ENCODE measurements at regions not wholly inside any gene's neighbourhood (a gene's known extent, or its start where the extent isn't known, plus 50 kb on each side); places are given as distances from the start of the nearest gene placed in this dataset.

GRCh38 chr3:189529889-189530471 lies 101.2 kb upstream of the TP63 start:
- Histone ChIP-seq H3K9ac (ENCODE audit: low read length in 3 of 3) (no peak overlapping the region), H3K4me3 (ENCODE audit: low read length in 3 of 3) (no peak overlapping the region), H3K27ac (ENCODE audit: low read depth in 2 of 2, low read length in 2 of 2) (no peak overlapping the region), H3K4me1 (ENCODE audit: control insufficient read depth in 2 of 3, insufficient read depth in 2 of 3, low read depth in 1 of 3, low read length in 3 of 3) (no peaks in the 10 kb centered on the region), H3K9me3 (ENCODE audit: control insufficient read depth in 2 of 3, insufficient read depth in 1 of 3, low read length in 3 of 3) (peaks cover 0 to 5% (median 0%) of the 10 kb centered on the region in 3 donors), H3K36me3 (ENCODE audit: control insufficient read depth in 2 of 3, insufficient read depth in 3 of 3, low read length in 3 of 3) (no peaks in the 10 kb centered on the region), H3K27me3 (ENCODE audit: control insufficient read depth, insufficient read depth, low read length) (no peaks in the 10 kb centered on the region)
- TF ChIP-seq CTCF (IDR thresholded peaks at IDR 0.05; ENCODE audit: borderline replicate concordance, extremely low read depth, insufficient read depth), result no peak
- DNase-seq, result no peak
- intact Hi-C loops (cut with DNase I), result no loop called here
- no peak for FAIRE-seq

GRCh38 chr3:189530822-189531221 lies 100.4 kb upstream of the TP63 start:
- no peak overlapping the region for H3K9ac ChIP-seq (ENCODE audit: low read length in 3 of 3)
- no peak overlapping the region for H3K27ac ChIP-seq (ENCODE audit: low read depth in 2 of 2, low read length in 2 of 2)
- no peaks in the 10 kb centered on the region for H3K27me3 ChIP-seq (ENCODE audit: control insufficient read depth, insufficient read depth, low read length)
- TF ChIP-seq CTCF (IDR thresholded peaks at IDR 0.05; ENCODE audit: borderline replicate concordance, extremely low read depth, insufficient read depth), result no peak
- FAIRE-seq, result no peak
- intact Hi-C loops (cut with DNase I), result no loop called here
- H3K4me1 ChIP-seq (ENCODE audit: control insufficient read depth in 2 of 3, insufficient read depth in 2 of 3, low read depth in 1 of 3, low read length in 3 of 3), result no peaks in the 10 kb centered on the region
- no peak for DNase-seq
- peaks cover 0 to 5% (median 0%) of the 10 kb centered on the region in 3 donors for H3K9me3 ChIP-seq (ENCODE audit: control insufficient read depth in 2 of 3, insufficient read depth in 1 of 3, low read length in 3 of 3)
- no peaks in the 10 kb centered on the region for H3K36me3 ChIP-seq (ENCODE audit: control insufficient read depth in 2 of 3, insufficient read depth in 3 of 3, low read length in 3 of 3)
- H3K4me3 ChIP-seq (ENCODE audit: low read length in 3 of 3), result no peak overlapping the region

- Histone ChIP-seq H3K27ac (ENCODE audit: low read depth in 2 of 2, low read length in 2 of 2) (no peak overlapping the region), H3K4me3 (ENCODE audit: low read length in 3 of 3) (no peak overlapping the region), H3K36me3 (ENCODE audit: control insufficient read depth in 2 of 3, insufficient read depth in 3 of 3, low read length in 3 of 3) (no peaks in the 10 kb centered on the region), H3K27me3 (ENCODE audit: control insufficient read depth, insufficient read depth, low read length) (no peaks in the 10 kb centered on the region), H3K4me1 (ENCODE audit: control insufficient read depth in 2 of 3, insufficient read depth in 2 of 3, low read depth in 1 of 3, low read length in 3 of 3) (no peaks in the 10 kb centered on the region), H3K9ac (ENCODE audit: low read length in 3 of 3) (no peak overlapping the region), H3K9me3 (ENCODE audit: control insufficient read depth in 2 of 3, insufficient read depth in 1 of 3, low read length in 3 of 3) (peaks cover 0 to 2% (median 0%) of the 10 kb centered on the region in 3 donors)
- FAIRE-seq (no peak), DNase-seq (no peak)
- TF ChIP-seq CTCF (IDR thresholded peaks at IDR 0.05; ENCODE audit: borderline replicate concordance, extremely low read depth, insufficient read depth), result no peak
- intact Hi-C loops (cut with DNase I), result no loop called here
Observed at GRCh38 chr3:189531271-189531670, 99.9 kb upstream of the TP63 start.

GRCh38 chr3:189534531-189534930 lies 96.7 kb upstream of the TP63 start:
- Histone ChIP-seq H3K9me3 (ENCODE audit: control insufficient read depth in 2 of 3, insufficient read depth in 1 of 3, low read length in 3 of 3) (no peaks in the 10 kb centered on the region), H3K9ac (ENCODE audit: low read length in 3 of 3) (no peak overlapping the region), H3K27ac (ENCODE audit: low read depth in 2 of 2, low read length in 2 of 2) (no peak overlapping the region), H3K36me3 (ENCODE audit: control insufficient read depth in 2 of 3, insufficient read depth in 3 of 3, low read length in 3 of 3) (no peaks in the 10 kb centered on the region), H3K4me3 (ENCODE audit: low read length in 3 of 3) (no peak overlapping the region), H3K4me1 (ENCODE audit: control insufficient read depth in 2 of 3, insufficient read depth in 2 of 3, low read depth in 1 of 3, low read length in 3 of 3) (no peaks in the 10 kb centered on the region), H3K27me3 (ENCODE audit: control insufficient read depth, insufficient read depth, low read length) (no peaks in the 10 kb centered on the region)
- FAIRE-seq, result no peak
- TF ChIP-seq CTCF (IDR thresholded peaks at IDR 0.05; ENCODE audit: borderline replicate concordance, extremely low read depth, insufficient read depth), result no peak
- intact Hi-C loops (cut with DNase I), result no loop called here
- no peak for DNase-seq

Data from kidney (tissue), 13 donors.